Right kidney (tissue), 1 donor: ENCODE measurements at regions not wholly inside any gene's neighbourhood (a gene's known extent, or its start where the extent isn't known, plus 50 kb on each side); places are given as distances from the start of the nearest gene placed in this dataset.
"Not testable (repeated sequence)": the region's sequence is repeated elsewhere in the genome, so short reads cannot be mapped to it uniquely, and the experiment has no call there.

Source experiments
- DNase-seq: peaks from one replicate; pipeline ENCODE4 v3.0.0-alpha.2; 2016

DNA sequence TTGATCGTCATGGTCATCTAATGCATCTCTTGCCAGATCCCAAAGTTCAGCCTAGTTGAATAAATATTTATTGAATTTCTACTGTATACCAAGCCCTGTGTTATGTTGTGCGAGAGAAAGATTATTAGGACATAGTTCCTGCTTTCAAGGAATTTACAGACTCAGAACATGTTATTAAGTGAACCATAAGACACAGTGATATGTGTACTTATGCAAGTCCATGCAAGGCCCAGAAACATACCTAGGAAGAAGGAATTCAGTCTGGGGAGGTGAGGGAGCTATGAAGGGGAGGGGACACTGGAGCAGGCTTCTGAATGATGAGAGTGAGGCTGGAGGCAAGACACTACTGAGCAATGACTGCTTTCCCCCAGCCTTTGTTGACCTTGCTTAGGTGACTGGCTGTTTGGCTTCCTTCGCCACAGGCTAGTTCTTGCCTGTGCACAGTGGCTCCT is 81.4 kb downstream of the ACAA2 start:
- DNase-seq: no peak

DNA sequence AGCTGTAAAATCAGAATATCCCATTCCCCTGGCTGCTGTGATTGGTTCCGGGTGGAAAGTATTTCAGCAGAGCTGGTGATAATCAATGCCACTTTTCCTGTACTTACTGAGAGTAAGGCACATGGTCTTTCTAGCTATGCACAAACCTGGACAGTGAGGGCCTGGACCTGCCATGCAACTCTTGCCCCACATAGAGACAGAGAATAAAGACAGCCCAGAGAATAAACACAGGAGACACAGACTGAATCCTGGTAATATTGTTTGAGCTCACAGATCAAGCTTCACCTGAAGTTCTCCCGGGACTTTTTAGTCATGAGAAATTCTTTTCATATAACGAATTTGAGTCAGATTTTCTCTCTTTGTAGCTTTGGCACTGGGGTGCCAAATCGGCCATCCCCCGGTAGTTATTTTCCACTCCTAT is 81.9 kb downstream of the ACAA2 start:
- DNase-seq: no peak

DNA sequence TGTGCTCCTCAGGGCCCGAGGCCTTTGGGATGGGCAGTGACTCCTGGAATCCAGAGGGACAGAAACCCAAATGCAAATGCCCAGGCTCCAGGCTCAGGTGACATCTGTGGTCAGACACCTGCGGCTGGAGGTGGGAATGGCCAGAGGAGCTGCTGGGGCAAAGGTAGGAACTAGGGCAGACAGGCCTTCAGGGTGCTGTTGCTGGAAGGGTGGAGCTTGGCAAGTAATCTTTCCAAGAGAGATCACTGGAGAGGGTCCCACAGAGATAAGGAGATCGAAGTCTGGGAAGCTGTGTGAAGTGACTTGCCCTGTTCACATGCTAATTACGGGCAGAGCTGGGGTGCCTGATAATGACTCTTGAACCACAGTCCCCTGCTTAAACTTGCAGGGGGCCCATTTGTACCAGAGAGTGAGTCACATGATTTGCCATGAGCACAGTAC is 82.4 kb downstream of the ACAA2 start:
- DNase-seq: no peak

DNA sequence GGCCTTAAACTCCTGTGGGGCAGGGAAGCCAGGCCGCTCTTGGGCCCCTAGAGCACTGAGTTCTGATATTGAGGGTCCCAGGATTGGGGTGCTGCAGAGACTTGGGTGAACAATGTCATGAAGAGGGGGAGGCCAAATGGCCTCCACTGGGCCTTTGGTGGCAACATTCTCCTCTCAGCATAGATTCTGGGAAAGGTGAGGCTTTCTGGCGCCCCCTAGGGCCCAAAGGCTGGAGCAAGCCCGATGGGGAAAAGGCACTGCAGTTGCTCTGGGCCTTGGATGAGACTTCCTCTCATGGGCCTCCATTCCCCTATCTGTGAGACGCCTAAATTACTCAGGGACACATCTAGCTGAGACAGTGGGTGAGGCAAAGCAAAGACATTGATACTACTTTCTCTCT is 84.8 kb downstream of the ACAA2 start:
- no peak for DNase-seq

DNA sequence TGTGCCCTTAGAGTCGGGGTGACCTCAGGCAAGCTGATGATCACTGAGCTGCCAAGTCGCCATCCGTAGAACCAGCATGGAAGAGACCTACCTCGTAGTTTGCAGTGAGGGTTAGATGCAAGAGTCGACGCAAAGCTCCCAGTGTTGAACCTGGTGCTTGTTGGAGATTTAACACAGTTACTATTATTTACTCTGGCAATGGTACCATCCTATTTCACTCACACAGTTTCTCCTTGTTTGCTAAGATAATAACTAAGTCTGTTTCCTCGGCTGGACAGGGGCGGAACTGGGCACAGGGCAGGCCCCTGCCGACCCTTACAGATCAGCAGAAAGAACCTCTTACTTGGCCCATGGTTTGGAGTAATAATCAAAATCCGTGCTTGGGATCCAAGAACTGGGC is 85.5 kb downstream of the ACAA2 start:
- DNase-seq: no peak

DNA sequence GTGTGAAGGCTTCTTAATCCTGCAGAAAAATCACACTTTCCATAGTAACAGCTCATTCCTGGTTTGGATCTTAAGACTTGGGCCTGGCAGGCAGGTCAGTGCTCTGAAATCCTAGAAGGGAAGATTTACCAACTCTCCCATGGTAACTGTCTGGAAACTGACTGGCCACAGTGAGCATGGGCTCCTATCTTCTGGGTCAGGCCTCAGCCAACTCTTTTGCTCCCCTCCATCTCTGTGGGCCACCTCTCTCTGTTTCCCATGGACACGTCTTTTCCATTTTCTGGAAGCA is 86.7 kb downstream of the ACAA2 start:
- DNase-seq: no peak

DNA sequence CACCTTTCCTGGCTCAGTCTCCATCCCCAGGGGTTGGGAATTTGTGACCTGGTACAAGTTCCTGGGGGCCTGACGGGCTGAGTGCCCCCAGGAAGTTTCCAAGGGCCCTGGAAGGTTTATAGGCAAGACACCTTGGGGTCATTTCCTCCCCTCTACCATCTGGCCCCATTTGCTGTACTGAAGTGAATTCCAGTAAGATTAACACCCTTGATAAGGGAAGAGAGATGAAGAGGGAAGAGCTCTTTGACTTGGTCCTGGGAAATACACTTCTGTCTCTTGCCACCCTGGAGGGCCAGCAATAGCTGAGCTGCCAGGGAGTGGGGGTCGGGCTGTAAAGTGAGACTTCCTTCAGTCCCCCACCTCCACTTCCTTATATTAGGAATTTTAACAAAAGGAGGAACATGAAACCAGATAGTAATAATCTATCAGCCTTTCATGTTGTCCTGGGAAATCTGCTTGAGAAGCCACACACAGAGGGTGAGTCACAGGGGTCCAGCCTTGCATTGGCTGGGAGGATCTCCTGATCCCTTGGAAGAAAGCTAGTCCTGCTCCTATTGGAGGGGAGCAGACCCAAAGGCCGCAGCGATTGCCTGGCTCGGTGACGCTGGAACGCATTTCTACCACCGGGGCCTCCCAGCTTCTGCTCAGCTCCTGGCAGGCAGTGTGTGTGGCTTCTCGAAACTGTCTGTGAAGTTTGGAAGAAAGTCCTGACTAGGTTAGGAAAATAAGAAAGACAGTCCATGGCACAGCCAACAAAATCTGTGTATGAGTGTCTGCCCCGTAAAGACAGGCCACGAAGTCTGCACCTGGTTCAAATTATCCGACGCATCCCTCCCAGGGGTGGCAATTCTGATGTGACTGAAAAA is 87.3 kb downstream of the ACAA2 start:
- no peak for DNase-seq

DNA sequence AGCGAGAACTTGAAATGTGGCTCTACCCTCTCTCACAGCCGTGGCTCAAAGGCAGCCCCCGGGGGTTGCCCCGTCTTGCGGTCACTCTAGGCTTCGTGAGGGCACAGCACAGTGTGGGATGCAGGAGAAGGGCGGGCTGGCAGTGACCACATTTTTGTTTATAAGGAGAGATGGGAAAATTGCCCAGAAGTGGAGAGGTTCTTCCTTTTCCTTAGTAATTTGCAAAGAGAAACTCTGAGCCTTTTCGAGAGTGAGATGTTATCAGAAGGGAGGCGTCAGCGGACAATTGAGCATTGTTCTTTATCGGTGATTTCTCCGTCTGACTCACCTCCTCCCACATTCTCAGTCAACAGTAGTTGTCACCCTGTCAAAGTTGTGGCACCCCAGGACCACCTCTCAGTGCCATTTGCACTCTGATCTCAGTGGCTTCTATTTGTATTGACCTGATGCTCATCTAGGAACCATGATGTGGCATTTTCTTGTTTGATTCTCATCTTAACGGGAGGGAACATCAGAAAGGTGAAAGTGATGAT is 89.6 kb downstream of the ACAA2 start:
- no peak for DNase-seq

DNA sequence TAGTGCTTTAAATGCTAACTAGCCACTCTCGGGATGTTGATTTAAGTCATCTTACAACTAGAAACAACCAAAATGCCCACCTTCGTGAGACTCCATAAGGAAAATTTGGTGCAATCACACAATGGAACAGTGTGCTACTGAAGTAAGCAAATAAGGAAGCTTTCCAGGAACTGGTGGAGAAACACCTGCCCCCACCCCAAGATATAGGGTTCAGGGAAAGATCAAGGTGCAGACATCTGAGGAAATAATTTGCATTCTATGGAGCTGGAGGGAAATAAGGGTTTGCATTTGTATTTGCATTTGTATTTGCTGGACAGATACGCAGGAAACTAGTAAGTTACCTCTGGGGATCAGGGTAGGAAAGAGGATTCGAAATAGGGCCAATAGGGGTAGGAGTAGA is 90.9 kb downstream of the ACAA2 start:
- DNase-seq: no peak

DNA sequence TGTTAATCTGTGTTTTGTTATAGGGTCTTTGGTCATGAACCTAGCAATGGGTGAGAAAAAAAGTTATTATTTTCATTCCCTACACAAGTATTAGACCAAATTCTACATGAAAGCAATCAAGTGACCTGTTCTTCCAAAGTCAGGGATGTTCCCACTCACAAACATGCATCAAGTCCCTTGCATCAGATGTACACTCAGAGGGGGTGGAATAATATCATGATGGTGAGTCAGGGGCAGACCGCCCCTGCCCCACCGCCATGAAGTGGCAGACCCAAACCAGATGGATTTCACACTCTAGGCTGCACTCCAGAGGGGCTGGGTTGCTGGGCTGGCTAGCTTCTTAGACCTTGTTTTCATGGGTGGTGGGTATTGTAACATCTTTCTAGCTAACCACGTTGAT is 91.4 kb downstream of the ACAA2 start:
- no peak for DNase-seq

DNA sequence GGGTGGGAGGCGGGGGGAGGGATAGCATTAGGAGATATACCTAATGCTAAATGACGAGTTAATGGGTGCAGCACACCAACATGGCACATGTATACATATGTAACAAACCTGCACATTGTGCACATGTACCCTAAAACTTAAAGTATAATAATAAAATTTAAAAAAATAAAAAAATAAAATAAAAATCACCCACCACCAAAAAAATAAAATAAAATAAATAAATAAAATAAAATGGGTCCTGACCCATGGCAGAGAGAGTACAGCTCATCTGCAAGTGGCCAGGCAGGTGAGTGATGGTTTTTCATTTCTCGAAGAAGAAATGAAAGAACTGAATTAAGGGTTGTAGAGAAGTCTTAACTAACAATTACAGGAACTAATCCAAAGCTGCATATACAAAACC is 92.4 kb downstream of the ACAA2 start:
- DNase-seq: not testable (repeated sequence)

DNA sequence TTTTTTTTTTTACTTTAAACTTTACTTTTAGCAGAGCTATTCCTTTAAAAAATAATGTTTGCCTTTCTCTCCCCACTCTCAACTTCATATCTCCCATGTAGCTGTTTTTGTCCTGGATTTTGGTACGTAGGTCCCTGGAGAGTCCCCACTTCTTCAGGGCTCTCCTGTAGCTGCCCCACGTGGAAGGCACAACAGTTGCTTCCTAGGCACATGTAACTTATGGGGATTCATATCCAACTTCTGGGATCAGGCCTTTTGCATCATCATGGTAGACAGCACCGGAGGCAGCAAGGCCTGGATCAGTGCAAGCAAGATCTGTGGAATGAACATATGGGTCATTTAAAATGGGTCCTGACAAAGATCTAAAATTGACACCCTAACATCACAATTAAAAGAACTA is 95.7 kb downstream of the ACAA2 start:
- DNase-seq: no peak

DNA sequence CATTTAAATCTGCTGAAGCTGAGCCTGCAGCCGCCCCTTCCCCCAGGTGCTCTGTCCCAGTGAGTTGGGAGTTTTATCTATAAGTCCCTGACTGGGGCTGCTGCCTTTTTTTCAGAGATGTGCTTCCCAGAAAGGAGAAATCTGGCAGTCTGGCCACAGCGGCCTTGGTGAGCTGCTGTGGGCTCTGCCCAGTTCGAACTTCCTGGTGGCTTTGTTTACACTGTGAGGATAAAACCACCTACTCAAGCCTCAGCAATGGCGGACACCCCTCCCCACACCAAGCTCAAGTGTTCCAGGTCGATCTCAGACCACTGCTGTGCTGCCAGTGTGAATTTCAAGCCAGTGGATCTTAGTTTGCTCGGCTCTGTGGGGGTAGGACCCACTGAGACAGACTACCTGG is 97.3 kb downstream of the ACAA2 start:
- no peak for DNase-seq

DNA sequence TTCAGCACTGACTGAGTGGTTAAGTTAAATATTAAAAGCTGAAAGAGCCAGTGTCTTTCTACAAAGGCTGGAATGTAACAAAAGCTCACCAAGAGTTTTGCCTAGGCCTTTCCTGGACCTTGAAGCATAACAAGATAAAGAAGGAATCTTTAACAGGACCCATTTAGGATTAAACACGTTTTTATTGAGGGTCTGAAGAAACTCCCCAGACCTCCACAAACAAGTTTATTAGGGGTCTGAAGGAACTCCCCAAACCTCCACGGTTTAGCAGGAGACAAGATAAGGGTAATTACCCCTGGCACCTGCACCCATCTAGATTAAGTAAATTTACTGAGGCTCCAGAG is 104.0 kb downstream of the ACAA2 start:
- DNase-seq: no peak

DNA sequence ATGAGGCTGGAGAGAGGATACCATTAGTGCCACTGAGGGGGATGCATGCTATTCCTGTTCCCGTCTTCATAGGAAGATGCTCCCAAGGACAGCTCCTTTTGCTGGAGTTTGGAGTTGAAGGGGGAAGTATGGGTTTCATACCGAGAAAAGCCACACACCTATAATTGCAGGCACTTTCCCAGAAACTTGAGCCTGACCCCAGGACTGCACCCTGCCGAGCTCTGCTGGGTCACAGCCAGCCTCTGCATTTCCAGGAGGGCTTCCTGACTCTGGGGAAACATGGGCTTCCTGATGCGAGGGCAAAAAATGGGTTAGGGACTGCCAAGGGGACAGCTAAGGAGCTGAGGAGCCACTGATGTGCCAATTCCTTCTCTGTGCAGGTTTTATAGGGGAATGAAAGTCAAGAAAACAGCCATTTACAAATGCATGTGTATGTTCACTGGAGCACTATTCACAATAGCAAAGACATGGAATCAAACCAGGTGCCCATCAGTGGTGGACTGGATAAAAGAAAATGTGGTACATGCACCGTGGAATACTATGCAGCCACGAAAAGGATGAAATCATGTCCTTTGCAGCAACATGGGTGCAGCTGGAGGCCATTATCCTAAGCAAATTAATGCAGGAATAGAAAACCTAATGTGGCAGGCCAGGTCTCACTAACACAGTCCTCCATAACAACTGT is 104.5 kb downstream of the ACAA2 start:
- no peak for DNase-seq

DNA sequence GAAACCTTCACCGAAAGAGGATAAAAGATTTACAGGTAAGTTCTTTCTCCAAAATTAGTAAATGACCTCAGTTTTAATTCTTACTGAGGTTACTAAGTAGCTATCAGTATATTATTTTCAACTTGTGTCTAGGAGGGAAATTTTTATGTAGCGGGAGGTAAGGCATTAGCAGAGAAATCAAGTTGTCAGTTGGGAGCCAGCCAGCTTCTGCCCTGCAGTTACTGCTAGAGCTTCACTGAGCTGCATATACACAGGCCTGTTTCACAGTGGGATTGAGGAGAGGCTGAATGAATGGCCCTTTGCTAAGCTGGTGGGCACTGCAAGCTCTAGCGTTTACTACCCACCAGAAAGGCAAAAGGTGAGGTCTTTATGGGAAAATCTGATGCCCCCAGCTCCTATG is 105.7 kb downstream of the ACAA2 start:
- no peak for DNase-seq

DNA sequence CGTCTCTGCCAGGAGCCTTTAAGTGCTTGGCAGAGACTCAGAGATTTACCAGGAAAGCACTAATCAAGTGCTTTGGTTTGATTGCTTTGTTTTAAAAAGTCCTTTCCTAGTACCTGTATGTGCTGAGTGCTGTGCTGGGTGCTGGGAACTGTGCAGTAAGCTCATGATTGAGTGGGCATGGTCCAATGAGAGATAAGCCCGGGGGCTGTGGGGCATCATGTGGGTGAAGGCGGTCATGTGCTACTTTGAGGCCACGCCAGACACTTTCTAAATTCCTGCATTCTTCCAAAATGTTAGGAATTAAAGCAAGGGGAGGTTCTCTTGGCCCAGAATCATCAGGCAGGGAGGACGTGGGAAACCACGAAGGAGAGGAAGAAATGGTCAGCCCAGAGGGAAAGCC is 109.0 kb downstream of the ACAA2 start:
- no peak for DNase-seq

DNA sequence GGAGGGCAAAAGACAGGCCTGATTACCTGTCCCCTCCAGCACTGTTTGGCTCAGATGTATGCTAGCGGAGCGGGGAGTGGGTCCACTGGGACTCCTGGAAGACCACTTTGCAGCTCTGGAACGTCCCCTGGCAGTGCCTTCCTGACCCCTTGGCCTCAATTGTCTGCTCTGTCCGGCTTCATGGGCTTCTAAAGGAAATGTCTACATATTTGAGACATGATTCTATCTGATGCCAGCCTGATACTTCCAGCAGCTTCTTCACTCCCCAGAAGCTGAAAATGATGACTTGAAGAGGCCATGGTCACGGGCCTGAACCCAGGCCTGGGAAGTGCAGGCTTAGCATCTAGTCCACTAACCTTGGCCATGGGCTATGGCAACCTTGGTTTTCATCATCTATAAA is 112.1 kb downstream of the ACAA2 start:
- no peak for DNase-seq

DNA sequence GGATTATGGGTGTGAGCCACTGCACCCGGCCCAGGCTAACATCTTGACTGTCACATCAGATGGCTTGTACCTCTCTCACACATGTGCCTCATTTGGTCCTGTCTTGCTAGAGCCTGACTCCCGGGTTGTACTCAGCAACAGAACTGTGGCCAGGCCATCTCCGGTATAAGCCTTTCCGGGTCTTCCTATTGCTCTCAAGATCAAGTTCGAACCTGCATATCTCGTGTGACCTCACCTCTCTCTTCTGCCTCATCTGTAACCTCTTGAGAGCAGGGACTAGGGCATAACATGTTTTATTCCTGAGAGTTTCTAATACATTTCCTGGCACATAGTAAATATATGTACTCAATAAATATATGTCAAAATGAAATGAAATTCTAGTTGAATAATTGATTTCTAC is 114.0 kb downstream of the ACAA2 start:
- no peak for DNase-seq

DNA sequence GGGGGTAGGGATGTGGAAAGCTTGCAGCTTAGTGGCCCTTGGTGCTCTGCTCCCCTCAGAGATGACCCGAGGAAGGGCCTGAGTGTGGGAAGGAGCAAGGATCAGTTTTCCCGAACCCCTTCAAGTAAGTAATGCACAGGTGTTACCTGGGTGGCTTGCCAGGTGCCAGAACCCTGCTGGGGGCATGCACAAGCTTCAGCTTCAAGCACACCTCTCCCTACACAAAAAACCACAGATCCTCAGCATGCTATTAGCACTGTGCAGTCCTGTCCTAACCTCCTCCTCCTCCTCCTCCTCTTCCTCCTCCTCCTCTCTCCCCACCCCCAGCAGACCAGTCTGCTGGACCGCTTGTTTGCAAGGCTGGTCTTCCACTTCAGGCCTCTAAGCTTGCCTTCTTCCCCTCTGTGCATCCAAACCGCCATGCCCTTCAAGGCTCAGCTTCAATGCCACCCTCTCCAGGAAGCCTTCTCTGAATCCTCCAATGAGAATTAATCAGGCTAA is 114.8 kb downstream of the ACAA2 start:
- DNase-seq: no peak

DNA sequence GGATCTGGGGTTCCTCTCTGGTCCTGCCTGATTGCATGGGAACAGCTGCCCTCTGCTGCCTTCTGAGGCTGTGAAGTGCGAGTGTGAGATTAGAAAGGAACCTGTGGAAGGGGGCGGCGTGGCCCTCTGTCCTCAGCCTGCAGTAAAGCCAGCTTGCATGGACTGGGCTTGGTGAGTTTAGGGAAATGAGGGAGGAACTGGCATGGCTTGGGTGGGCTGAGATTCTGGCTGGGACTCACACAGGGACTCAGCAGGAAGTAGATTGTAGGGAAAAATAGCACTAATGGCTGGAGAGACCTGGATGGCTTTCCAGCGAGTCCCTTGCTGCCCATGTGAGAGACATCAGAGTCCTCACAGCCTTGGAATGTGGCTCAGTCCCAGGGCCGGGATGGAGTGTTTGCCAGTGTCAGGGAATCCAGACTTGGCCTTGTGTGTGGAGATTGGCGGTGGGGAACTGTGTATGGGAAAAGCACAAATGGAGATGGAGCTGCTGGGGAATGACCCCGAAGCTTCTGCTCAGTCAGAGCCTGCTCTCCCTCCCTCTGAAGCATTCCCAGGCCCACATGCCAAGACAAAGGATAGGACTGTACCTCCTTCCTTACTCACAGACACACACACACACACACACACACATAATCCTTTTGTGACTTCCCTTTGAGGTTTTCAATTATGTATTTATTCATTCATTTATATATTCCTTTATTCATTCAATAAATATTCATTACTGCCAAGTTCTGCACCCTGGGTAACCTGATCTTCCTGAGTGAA is 115.4 kb downstream of the ACAA2 start:
- no peak for DNase-seq

DNA sequence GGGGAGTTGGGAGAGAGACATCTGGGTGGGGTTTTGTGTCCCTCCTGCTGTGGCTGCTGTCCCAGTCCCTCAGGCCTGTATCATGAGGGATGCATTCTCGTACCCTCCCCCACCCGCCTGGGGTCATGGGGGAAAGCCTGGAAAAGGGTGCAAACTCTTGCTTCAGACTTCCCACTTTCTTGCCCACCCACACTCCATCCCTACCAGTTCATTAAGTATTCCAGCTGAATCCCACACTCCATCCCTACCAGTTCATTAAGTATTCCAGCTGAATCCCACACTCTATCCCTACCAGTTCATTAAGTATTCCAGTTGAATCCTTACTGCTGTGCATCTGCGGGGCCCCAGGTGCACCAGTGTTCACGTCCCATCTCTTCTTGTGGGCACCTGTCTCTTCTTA is 116.3 kb downstream of the ACAA2 start:
- no peak for DNase-seq

DNA sequence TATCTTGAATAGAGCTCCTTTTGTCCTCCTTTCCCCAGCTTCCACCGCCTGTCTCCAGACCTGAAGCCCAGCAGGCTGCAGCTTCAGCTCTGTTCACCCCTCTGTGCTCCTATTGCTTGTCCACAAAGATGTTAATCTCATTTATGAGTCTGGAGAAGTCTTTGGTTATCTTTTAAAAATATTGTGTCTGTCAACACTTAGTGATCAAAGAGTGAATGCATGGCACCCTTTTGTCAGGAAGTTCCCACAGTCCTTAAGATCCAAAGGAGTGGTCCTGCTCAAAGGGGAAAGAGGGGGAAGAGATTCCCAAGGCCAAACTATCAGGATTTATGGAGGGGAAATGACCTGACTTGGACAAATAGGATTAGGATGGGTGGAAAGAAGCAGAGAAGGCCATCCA is 118.9 kb downstream of the ACAA2 start:
- no peak for DNase-seq
